22Rv1 (cell line): ENCODE measurements at regions not wholly inside any gene's neighbourhood (a gene's known extent, or its start where the extent isn't known, plus 50 kb on each side); places are given as distances from the start of the nearest gene placed in this dataset.

Experiments
- H3K27ac ChIP-seq: fragments of 450-650 bp; 2 replicates; pipeline ENCODE4 v1.5.1; 2017
- CTCF ChIP-seq: fragments of 450-650 bp; IDR thresholded peaks from 2 replicates; pipeline ENCODE4 v1.5.1; 2017; ENCODE audit warnings: mild to moderate bottlenecking
- ZFX ChIP-seq: fragments of 450-650 bp; IDR thresholded peaks from 2 replicates; pipeline ENCODE4 v1.6.1; 2017; ENCODE audit warnings: antibody characterized with exemption, borderline replicate concordance

- H3K27ac ChIP-seq = no peak overlapping the region
- TF ChIP-seq CTCF = peak; percentile 81
- TF ChIP-seq ZFX = no peak
These were observed 153.9 kb upstream of the ZC3H12C start for GRCh38 chr11:109939166-109939810.

- no peak overlapping the region for H3K27ac ChIP-seq
- TF ChIP-seq CTCF (no peak), ZFX (no peak)
These were observed 152.4 kb upstream of the ZC3H12C start for GRCh38 chr11:109940816-109941215.

DNA sequence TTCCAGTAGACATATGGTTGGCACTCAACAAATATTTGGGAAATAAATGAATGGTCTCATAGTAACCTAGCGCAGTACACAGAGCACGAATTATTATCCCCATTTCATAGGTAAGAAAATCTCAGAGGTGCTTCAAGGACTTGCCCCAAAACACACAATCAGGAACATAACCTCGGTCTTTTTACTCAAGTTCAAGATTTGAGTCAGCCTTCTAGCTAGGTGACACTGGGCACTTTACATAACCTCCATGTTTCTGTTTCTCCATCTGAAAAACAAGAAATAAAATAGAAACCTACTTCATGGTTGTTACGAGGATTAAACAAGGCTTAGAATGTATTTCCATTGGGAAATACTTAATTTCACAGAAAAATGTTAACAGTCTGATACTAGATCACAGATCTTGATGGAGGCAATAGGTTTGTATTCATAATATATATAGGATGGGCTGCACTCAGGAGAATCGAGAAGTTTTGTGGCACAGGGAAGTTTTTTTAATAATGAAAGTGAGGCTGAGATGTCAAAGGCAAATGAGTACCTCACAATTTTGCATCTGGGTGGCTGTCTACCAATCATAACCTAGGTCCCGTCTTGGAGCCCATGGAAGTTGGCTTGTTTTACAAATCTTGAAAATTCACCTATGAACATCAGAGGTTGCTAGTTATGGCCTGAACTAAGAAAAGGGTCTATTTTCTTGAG, 147.4 kb upstream of the ZC3H12C start:
- no peak for TF ChIP-seq ZFX
- TF ChIP-seq CTCF = no peak
- H3K27ac ChIP-seq = no peak overlapping the region

GRCh38 chr11:109946322-109946846, 146.8 kb upstream of the ZC3H12C start:
- H3K27ac ChIP-seq = no peak overlapping the region
- TF ChIP-seq ZFX = no peak
- peak; percentile 90 for TF ChIP-seq CTCF

DNA sequence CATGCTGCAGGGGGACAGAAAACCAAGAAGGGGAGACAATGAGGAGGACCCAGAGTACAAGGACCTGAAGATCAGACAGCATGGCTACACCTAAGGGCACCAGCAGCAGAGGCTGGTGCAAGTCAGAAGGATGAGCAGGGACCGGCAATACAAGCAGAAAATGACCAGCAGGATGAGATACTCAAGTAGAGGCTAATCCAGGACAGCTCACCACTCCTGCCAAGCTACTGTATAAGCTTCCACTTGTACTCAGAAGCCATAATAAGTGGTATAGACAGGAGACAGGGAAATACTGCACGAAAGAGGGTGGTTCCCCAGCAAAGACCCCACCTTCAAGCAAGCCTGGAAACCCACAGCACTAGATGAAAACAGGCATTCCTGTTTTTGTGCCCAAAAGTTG, 138.7 kb upstream of the ZC3H12C start:
- H3K27ac ChIP-seq = no peak overlapping the region
- TF ChIP-seq CTCF (no peak), ZFX (no peak)

DNA sequence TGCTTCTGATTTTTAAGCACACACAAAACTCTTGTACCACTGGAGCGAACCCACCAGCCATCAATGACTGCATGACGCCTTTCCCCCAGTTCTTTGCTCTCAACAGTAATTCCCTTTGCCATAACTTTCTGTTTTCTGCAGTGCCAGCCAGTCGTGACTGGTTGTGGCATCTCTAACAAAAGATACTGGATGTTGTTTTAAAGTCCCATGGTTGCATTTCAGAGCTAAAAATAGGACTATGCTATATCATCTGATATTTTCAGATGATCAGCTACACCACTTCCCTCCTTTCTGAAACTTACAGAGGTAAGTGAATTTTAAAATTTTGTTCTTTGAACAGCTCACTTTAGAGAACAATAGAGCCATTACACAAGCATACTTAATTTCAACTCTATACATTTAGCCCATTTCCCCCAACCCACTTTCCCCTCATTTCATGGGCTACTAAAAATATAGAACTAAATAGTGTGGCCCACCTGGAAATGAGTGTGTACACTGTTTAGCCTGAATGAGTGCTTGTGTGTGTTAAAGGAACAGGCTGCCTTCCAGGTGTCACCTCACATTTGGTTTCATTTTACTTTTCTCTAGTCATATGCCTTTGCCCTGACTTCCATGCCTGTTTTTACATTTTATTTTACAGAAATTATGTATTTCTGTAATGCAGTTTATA, 136.9 kb upstream of the ZC3H12C start:
- H3K27ac ChIP-seq = no peak overlapping the region
- TF ChIP-seq ZFX (no peak), CTCF (no peak)

DNA sequence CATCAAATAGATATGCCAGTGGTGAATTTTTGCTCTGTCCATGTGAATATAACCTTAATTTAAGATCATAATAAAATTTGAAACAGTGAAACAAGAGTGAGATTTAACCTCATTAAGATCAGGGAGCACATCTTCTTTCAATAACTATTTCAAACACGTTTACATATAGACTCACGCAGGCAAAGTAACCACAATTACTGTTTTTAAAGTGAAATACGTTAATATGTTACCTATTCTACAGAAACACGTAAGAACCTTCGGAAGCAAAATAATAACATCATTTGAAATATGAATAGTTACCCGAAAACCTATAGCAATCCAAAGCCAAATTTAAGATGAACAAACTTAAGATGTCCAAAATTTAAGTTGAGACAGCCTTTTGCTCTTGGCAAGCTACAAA, 136.2 kb upstream of the ZC3H12C start:
- TF ChIP-seq CTCF (no peak), ZFX (no peak)
- no peak overlapping the region for H3K27ac ChIP-seq
